ENCODE measurements at regions not wholly inside any gene's neighbourhood (a gene's known extent, or its start where the extent isn't known, plus 50 kb on each side); places are given as distances from the start of the nearest gene placed in this dataset.

- Histone ChIP-seq H3K36me3 (ENCODE audit: low read depth) (no peaks in the 10 kb centered on the region), H2AFZ (no peak overlapping the region), H3K27ac (no peak overlapping the region), H4K20me1 (ENCODE audit: insufficient read depth) (no peaks in the 10 kb centered on the region), H3K4me3 (no peak overlapping the region), H3F3A (ENCODE audit: insufficient read depth) (no peaks in the 10 kb centered on the region), H3K4me2 (ENCODE audit: unreplicated experiment) (no peak overlapping the region), H3K27me3 (replicated peaks; ENCODE audit: insufficient read depth) (no peaks in the 10 kb centered on the region), H3K4me1 (ENCODE audit: insufficient read depth) (no peaks in the 10 kb centered on the region), H3K9me2 (ENCODE audit: insufficient read depth) (no peaks in the 10 kb centered on the region), H3K79me2 (ENCODE audit: insufficient read depth) (no peaks in the 10 kb centered on the region), H3K9ac (no peak overlapping the region), H3K9me3 (ENCODE audit: low read depth) (no peaks in the 10 kb centered on the region)
- no peak for DNase-seq
- in situ Hi-C loops (cut with MboI): no loop called here
- no peak for TF ChIP-seq EZH2phosphoT487 (IDR thresholded peaks at IDR 0.05; ENCODE audit: insufficient read depth, low read depth)
- no peak for TF ChIP-seq EZH2 (IDR thresholded peaks at IDR 0.05; ENCODE audit: insufficient read depth, poor library complexity, severe bottlenecking)
- WGBS, 2 experiments (ENCODE audit: low coverage in 1 of 2, low lambda C conversion rate in 2 of 2, missing lambda C conversion rate in 2 of 2): 5 to 8% methylated on average over 6 of the region's 6 CpGs
These were observed 347.2 kb upstream of the ANXA10 start for GRCh38 chr4:167745024-167745687.

GRCh38 chr4:167767281-167767680, 325.1 kb upstream of the ANXA10 start:
- no peaks in the 10 kb centered on the region for H3K27me3 ChIP-seq (replicated peaks; ENCODE audit: insufficient read depth)
- no peak overlapping the region for H3K4me3 ChIP-seq
- TF ChIP-seq EZH2phosphoT487 (IDR thresholded peaks at IDR 0.05; ENCODE audit: insufficient read depth, low read depth): no peak
- TF ChIP-seq EZH2 (IDR thresholded peaks at IDR 0.05; ENCODE audit: insufficient read depth, poor library complexity, severe bottlenecking): no peak
- H3K9me2 ChIP-seq (ENCODE audit: insufficient read depth): no peaks in the 10 kb centered on the region
- no peaks in the 10 kb centered on the region for H3K9me3 ChIP-seq (ENCODE audit: low read depth)
- H4K20me1 ChIP-seq (ENCODE audit: insufficient read depth): no peaks in the 10 kb centered on the region
- no peaks in the 10 kb centered on the region for H3K4me1 ChIP-seq (ENCODE audit: insufficient read depth)
- no peak overlapping the region for H3K27ac ChIP-seq
- H2AFZ ChIP-seq: no peak overlapping the region
- no peaks in the 10 kb centered on the region for H3F3A ChIP-seq (ENCODE audit: insufficient read depth)
- H3K36me3 ChIP-seq (ENCODE audit: low read depth): no peaks in the 10 kb centered on the region
- 16 to 18% methylated on average over 2 of the region's 2 CpGs for WGBS, 2 experiments (ENCODE audit: low coverage in 1 of 2, low lambda C conversion rate in 2 of 2, missing lambda C conversion rate in 2 of 2)
- H3K9ac ChIP-seq: no peak overlapping the region
- no peaks in the 10 kb centered on the region for H3K79me2 ChIP-seq (ENCODE audit: insufficient read depth)
- no peak overlapping the region for H3K4me2 ChIP-seq (ENCODE audit: unreplicated experiment)
- no peak for DNase-seq
- in situ Hi-C loops (cut with MboI): no loop called here

GRCh38 chr4:167774646-167775045, 317.7 kb upstream of the ANXA10 start:
- Histone ChIP-seq H3K9me3 (ENCODE audit: low read depth) (no peaks in the 10 kb centered on the region), H3K79me2 (ENCODE audit: insufficient read depth) (no peaks in the 10 kb centered on the region), H3K9ac (no peak overlapping the region), H3K9me2 (ENCODE audit: insufficient read depth) (no peaks in the 10 kb centered on the region), H3K36me3 (ENCODE audit: low read depth) (no peaks in the 10 kb centered on the region), H2AFZ (no peak overlapping the region), H3K27me3 (replicated peaks; ENCODE audit: insufficient read depth) (no peaks in the 10 kb centered on the region), H3K4me2 (ENCODE audit: unreplicated experiment) (no peak overlapping the region), H3F3A (ENCODE audit: insufficient read depth) (no peaks in the 10 kb centered on the region), H4K20me1 (ENCODE audit: insufficient read depth) (no peaks in the 10 kb centered on the region), H3K4me3 (no peak overlapping the region), H3K27ac (no peak overlapping the region), H3K4me1 (ENCODE audit: insufficient read depth) (no peaks in the 10 kb centered on the region)
- DNase-seq: no peak
- TF ChIP-seq EZH2 (IDR thresholded peaks at IDR 0.05; ENCODE audit: insufficient read depth, poor library complexity, severe bottlenecking): no peak
- TF ChIP-seq EZH2phosphoT487 (IDR thresholded peaks at IDR 0.05; ENCODE audit: insufficient read depth, low read depth): no peak
- in situ Hi-C loops (cut with MboI): no loop called here

- Histone ChIP-seq H3K27me3 (replicated peaks; ENCODE audit: insufficient read depth) (no peaks in the 10 kb centered on the region), H3K79me2 (ENCODE audit: insufficient read depth) (no peaks in the 10 kb centered on the region), H3K4me2 (ENCODE audit: unreplicated experiment) (no peak overlapping the region), H3K9ac (no peak overlapping the region), H3K27ac (no peak overlapping the region), H3K9me3 (ENCODE audit: low read depth) (no peaks in the 10 kb centered on the region), H3F3A (ENCODE audit: insufficient read depth) (no peaks in the 10 kb centered on the region), H3K4me3 (no peak overlapping the region), H3K4me1 (ENCODE audit: insufficient read depth) (no peaks in the 10 kb centered on the region), H3K9me2 (ENCODE audit: insufficient read depth) (no peaks in the 10 kb centered on the region), H4K20me1 (ENCODE audit: insufficient read depth) (no peaks in the 10 kb centered on the region), H3K36me3 (ENCODE audit: low read depth) (no peaks in the 10 kb centered on the region), H2AFZ (no peak overlapping the region)
- WGBS, 2 experiments (ENCODE audit: low coverage in 1 of 2, low lambda C conversion rate in 2 of 2, missing lambda C conversion rate in 2 of 2): 5 to 8% methylated on average over 3 of the region's 3 CpGs
- TF ChIP-seq EZH2 (IDR thresholded peaks at IDR 0.05; ENCODE audit: insufficient read depth, poor library complexity, severe bottlenecking): no peak
- no peak for TF ChIP-seq EZH2phosphoT487 (IDR thresholded peaks at IDR 0.05; ENCODE audit: insufficient read depth, low read depth)
- in situ Hi-C loops (cut with MboI): no loop called here
- DNase-seq: no peak
These were observed 317.0 kb upstream of the ANXA10 start for GRCh38 chr4:167775375-167775774.

GRCh38 chr4:167779280-167779679, 313.1 kb upstream of the ANXA10 start:
- in situ Hi-C loops (cut with MboI): no loop called here
- no peak overlapping the region for H3K4me3 ChIP-seq
- no peak overlapping the region for H3K27ac ChIP-seq
- no peaks in the 10 kb centered on the region for H3K4me1 ChIP-seq (ENCODE audit: insufficient read depth)
- H3F3A ChIP-seq (ENCODE audit: insufficient read depth): no peaks in the 10 kb centered on the region
- H3K4me2 ChIP-seq (ENCODE audit: unreplicated experiment): no peak overlapping the region
- no peaks in the 10 kb centered on the region for H3K9me2 ChIP-seq (ENCODE audit: insufficient read depth)
- H3K27me3 ChIP-seq (replicated peaks; ENCODE audit: insufficient read depth): no peaks in the 10 kb centered on the region
- no peak for TF ChIP-seq EZH2phosphoT487 (IDR thresholded peaks at IDR 0.05; ENCODE audit: insufficient read depth, low read depth)
- no peak for TF ChIP-seq EZH2 (IDR thresholded peaks at IDR 0.05; ENCODE audit: insufficient read depth, poor library complexity, severe bottlenecking)
- H3K36me3 ChIP-seq (ENCODE audit: low read depth): no peaks in the 10 kb centered on the region
- DNase-seq: no peak
- H3K9ac ChIP-seq: no peak overlapping the region
- no peak overlapping the region for H2AFZ ChIP-seq
- no peaks in the 10 kb centered on the region for H3K79me2 ChIP-seq (ENCODE audit: insufficient read depth)
- no peaks in the 10 kb centered on the region for H4K20me1 ChIP-seq (ENCODE audit: insufficient read depth)
- no peaks in the 10 kb centered on the region for H3K9me3 ChIP-seq (ENCODE audit: low read depth)
- 15 to 17% methylated on average over 5 of the region's 5 CpGs for WGBS, 2 experiments (ENCODE audit: low coverage in 1 of 2, low lambda C conversion rate in 2 of 2, missing lambda C conversion rate in 2 of 2)
